GM23338 (cell line): ENCODE measurements at regions not wholly inside any gene's neighbourhood (a gene's known extent, or its start where the extent isn't known, plus 50 kb on each side); places are given as distances from the start of the nearest gene placed in this dataset.

ENCODE experiments used
- ATAC-seq: fragments of 200-7000 bp; cut with Tn5 transposase; 3 replicates; pipeline ENCODE4 v1.9.1; 2020
- DNase-seq: peaks from one replicate; pipeline ENCODE4 v3.0.0-alpha.2; 2015; ENCODE audit warnings: low spot score
- H2AFZ ChIP-seq: fragments of 200-600 bp; sonication (generic); 2 replicates; pipeline ENCODE4 v1.8.0; 2016; ENCODE audit warnings: antibody characterized with exemption, mild to moderate bottlenecking, moderate library complexity
- H3F3A ChIP-seq: fragments of 200-600 bp; sonication (generic); replicated peaks from 2 replicates; pipeline ENCODE4 v1.8.0; 2017; ENCODE audit warnings: antibody characterized with exemption, mixed run types, low read depth
- H3K27ac ChIP-seq: fragments of 200-600 bp; sonication (generic); 2 replicates; pipeline ENCODE4 v1.6.1; 2016; ENCODE audit warnings: low read depth
- H3K27me3 ChIP-seq: fragments of 200-600 bp; sonication (generic); 2 replicates; pipeline ENCODE4 v1.8.0; 2016; ENCODE audit warnings: mild to moderate bottlenecking, mixed run types, moderate library complexity; ENCODE audit not compliant: insufficient read depth
- H3K36me3 ChIP-seq: fragments of 200-600 bp; sonication (generic); 2 replicates; pipeline ENCODE4 v1.8.0; 2016; ENCODE audit warnings: mild to moderate bottlenecking; ENCODE audit not compliant: insufficient read depth
- H3K4me1 ChIP-seq: fragments of 200-600 bp; sonication (generic); 2 replicates; pipeline ENCODE4 v1.8.0; 2016; ENCODE audit warnings: mild to moderate bottlenecking, moderate library complexity; ENCODE audit not compliant: insufficient read depth
- H3K4me2 ChIP-seq: fragments of 200-600 bp; sonication (generic); 2 replicates; pipeline ENCODE4 v1.7.1; 2017; ENCODE audit warnings: mixed run types
- H3K4me3 ChIP-seq: fragments of 200-600 bp; sonication (generic); 2 replicates; pipeline ENCODE4 v1.6.1; 2016; ENCODE audit warnings: mixed run types
- H3K79me2 ChIP-seq: fragments of 200-600 bp; sonication (generic); replicated peaks from 2 replicates; pipeline ENCODE4 v1.8.0; 2017; ENCODE audit warnings: mild to moderate bottlenecking; ENCODE audit not compliant: insufficient read depth
- H3K9me2 ChIP-seq: fragments of 200-600 bp; sonication (generic); 2 replicates; pipeline ENCODE4 v1.8.0; 2017; ENCODE audit not compliant: insufficient read depth
- H4K20me1 ChIP-seq: fragments of 200-600 bp; sonication (generic); replicated peaks from 2 replicates; pipeline ENCODE4 v1.8.0; 2017; ENCODE audit warnings: mild to moderate bottlenecking; ENCODE audit not compliant: insufficient read depth
- H3K27ac Mint-ChIP-seq: 2 replicates; pipeline ENCODE4 v1.8.0; 2020; ENCODE audit warnings: inconsistent platforms, mild to moderate bottlenecking, moderate library complexity, mixed read lengths
- H3K27me3 Mint-ChIP-seq: 3 replicates; pipeline ENCODE4 v1.8.0; 2022; ENCODE audit warnings: low read depth, mild to moderate bottlenecking, moderate library complexity, mixed read lengths, inconsistent platforms; ENCODE audit not compliant: insufficient read depth, poor library complexity
- H3K36me3 Mint-ChIP-seq: 3 replicates; pipeline ENCODE4 v1.8.0; 2021; ENCODE audit warnings: low read depth, mild to moderate bottlenecking, inconsistent platforms, moderate library complexity, mixed read lengths
- H3K4me1 Mint-ChIP-seq: 3 replicates; pipeline ENCODE4 v1.8.0; 2020; ENCODE audit warnings: mild to moderate bottlenecking, inconsistent platforms, mixed read lengths
- H3K4me3 Mint-ChIP-seq: 3 replicates; pipeline ENCODE4 v1.8.0; 2021; ENCODE audit warnings: moderate library complexity, mild to moderate bottlenecking, inconsistent platforms, mixed read lengths
- H3K9me3 Mint-ChIP-seq: 3 replicates; pipeline ENCODE4 v1.8.0; 2020; ENCODE audit warnings: moderate library complexity, mild to moderate bottlenecking, inconsistent platforms, mixed read lengths
- EZH2 ChIP-seq: fragments of 200-600 bp; sonication (generic); IDR thresholded peaks from one replicate; pipeline ENCODE4 v1.8.0; 2017; ENCODE audit warnings: antibody characterized with exemption, mild to moderate bottlenecking, low read depth; ENCODE audit not compliant: unreplicated experiment
- ZNF114 ChIP-seq: fragments of 250-450 bp; sonication (Bioruptor Pico); IDR thresholded peaks from 2 replicates; pipeline ENCODE4 v1.5.0; 2020; ENCODE audit warnings: mild to moderate bottlenecking, moderate library complexity
- ZNF462 ChIP-seq: fragments of 250-450 bp; sonication (Bioruptor Pico); IDR thresholded peaks from 2 replicates; pipeline ENCODE4 v1.5.0; 2020; ENCODE audit warnings: mild to moderate bottlenecking, moderate library complexity
- TF ChIP-seq, protein P1 (sequence below): IDR thresholded peaks from one replicate; pipeline ENCODE4 v1.6.1; 2018; ENCODE audit warnings: antibody characterized with exemption; ENCODE audit not compliant: unreplicated experiment

- no peak for TF ChIP-seq ZNF462 (CRISPR knock-in tag)
- TF ChIP-seq, protein P1, sequence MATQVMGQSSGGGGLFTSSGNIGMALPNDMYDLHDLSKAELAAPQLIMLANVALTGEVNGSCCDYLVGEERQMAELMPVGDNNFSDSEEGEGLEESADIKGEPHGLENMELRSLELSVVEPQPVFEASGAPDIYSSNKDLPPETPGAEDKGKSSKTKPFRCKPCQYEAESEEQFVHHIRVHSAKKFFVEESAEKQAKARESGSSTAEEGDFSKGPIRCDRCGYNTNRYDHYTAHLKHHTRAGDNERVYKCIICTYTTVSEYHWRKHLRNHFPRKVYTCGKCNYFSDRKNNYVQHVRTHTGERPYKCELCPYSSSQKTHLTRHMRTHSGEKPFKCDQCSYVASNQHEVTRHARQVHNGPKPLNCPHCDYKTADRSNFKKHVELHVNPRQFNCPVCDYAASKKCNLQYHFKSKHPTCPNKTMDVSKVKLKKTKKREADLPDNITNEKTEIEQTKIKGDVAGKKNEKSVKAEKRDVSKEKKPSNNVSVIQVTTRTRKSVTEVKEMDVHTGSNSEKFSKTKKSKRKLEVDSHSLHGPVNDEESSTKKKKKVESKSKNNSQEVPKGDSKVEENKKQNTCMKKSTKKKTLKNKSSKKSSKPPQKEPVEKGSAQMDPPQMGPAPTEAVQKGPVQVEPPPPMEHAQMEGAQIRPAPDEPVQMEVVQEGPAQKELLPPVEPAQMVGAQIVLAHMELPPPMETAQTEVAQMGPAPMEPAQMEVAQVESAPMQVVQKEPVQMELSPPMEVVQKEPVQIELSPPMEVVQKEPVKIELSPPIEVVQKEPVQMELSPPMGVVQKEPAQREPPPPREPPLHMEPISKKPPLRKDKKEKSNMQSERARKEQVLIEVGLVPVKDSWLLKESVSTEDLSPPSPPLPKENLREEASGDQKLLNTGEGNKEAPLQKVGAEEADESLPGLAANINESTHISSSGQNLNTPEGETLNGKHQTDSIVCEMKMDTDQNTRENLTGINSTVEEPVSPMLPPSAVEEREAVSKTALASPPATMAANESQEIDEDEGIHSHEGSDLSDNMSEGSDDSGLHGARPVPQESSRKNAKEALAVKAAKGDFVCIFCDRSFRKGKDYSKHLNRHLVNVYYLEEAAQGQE: no peak
Observed at GRCh38 chr13:111929036-111929616, 137.8 kb upstream of the SOX1 start (continued).

GRCh38 chr13:111936267-111936925 is 130.6 kb upstream of the SOX1 start:
- Histone ChIP-seq H3K4me2 (no peak overlapping the region), H3F3A (no peaks in the 10 kb centered on the region), H3K79me2 (no peaks in the 10 kb centered on the region), H3K27ac (no peak overlapping the region), H3K27me3 (no peaks in the 10 kb centered on the region), H4K20me1 (no peaks in the 10 kb centered on the region), H3K4me1 (peaks cover 3% of the 10 kb centered on the region; the same call in 1 of the 2 replicates), H3K36me3 (no peaks in the 10 kb centered on the region), H3K4me3 (no peak overlapping the region), H2AFZ (no peak overlapping the region), H3K9me2 (no peaks in the 10 kb centered on the region)
- Mint-ChIP-seq H3K27ac (no peak overlapping the region), H3K9me3 (peaks cover 14% of the 10 kb centered on the region), H3K4me3 (no peak overlapping the region), H3K4me1 (peaks cover 20% of the 10 kb centered on the region), H3K36me3 (no peaks in the 10 kb centered on the region), H3K27me3 (peaks cover 4% of the 10 kb centered on the region)
- ATAC-seq (no peak), DNase-seq (no peak)
- TF ChIP-seq EZH2 (no peak), ZNF462 (CRISPR knock-in tag) (no peak), ZNF114 (no peak)
